Common myeloid progenitor, CD34-positive (primary cell): ENCODE measurements at regions not wholly inside any gene's neighbourhood (a gene's known extent, or its start where the extent isn't known, plus 50 kb on each side); places are given as distances from the start of the nearest gene placed in this dataset.

Experiments
- CTCF ChIA-PET: fragments of 350-600 bp; sonication (Branson Sonifier 250); formaldehyde crosslinking; loops from one replicate; lab custom pipeline; 2021; ENCODE audit warnings: antibody characterized with exemption; lab: Charles Lee
- POLR2A ChIA-PET: fragments of 350-600 bp; sonication (Branson Sonifier 250); formaldehyde crosslinking; loops from one replicate; lab custom pipeline; 2021; ENCODE audit warnings: antibody characterized with exemption; lab: Charles Lee
- DNase-seq, 3 donors: peaks; one replicate each; pipeline versions ENCODE4 v3.0.0 to v3.0.0-alpha.2; 2013
- H3K27ac ChIP-seq, 2 experiments: 1 replicate in 1 of 2; 2 replicates in 1 of 2; pipeline ENCODE4 v1.7.0; 2013; ENCODE audit warnings: inconsistent platforms in 2 of 2, low read length in 2 of 2, mild to moderate bottlenecking in 2 of 2, low read depth in 1 of 2, moderate library complexity in 1 of 2; ENCODE audit not compliant: severe bottlenecking in 2 of 2, insufficient read depth in 1 of 2, poor library complexity in 1 of 2
- H3K27me3 ChIP-seq, 5 experiments: replicated peaks in 2 of 5; 1 replicate in 3 of 5; 2 replicates in 2 of 5; pipeline versions ENCODE4 v1.6.1 to v1.7.0; 2013; ENCODE audit warnings: low read length in 4 of 5, mild to moderate bottlenecking in 2 of 5, moderate library complexity in 2 of 5, inconsistent platforms in 1 of 5; ENCODE audit not compliant: insufficient read depth in 5 of 5, control insufficient read depth in 4 of 5
- H3K36me3 ChIP-seq, 4 experiments: 1 replicate in 2 of 4; 2 replicates in 2 of 4; pipeline versions ENCODE4 v1.6.1 to v1.7.0; 2013; ENCODE audit warnings: low read length in 3 of 4, control low read depth in 1 of 4, mild to moderate bottlenecking in 1 of 4; ENCODE audit not compliant: control insufficient read depth in 4 of 4, insufficient read depth in 4 of 4
- H3K4me1 ChIP-seq, 4 experiments: 1 replicate in 3 of 4; 2 replicates in 1 of 4; pipeline versions ENCODE4 v1.6.1 to v1.7.1; 2013; ENCODE audit warnings: low read length in 3 of 4, mild to moderate bottlenecking in 3 of 4, control low read depth in 1 of 4, inconsistent platforms in 1 of 4, moderate library complexity in 1 of 4; ENCODE audit not compliant: control insufficient read depth in 4 of 4, insufficient read depth in 4 of 4; ENCODE audit errors: control extremely low read depth in 1 of 4
- H3K4me3 ChIP-seq, 7 experiments: 1 replicate in 4 of 7; 2 replicates in 3 of 7; pipeline versions ENCODE4 v1.5.1 to v1.7.0; 2013; ENCODE audit warnings: mild to moderate bottlenecking in 7 of 7, low read length in 6 of 7, moderate library complexity in 6 of 7, inconsistent platforms in 2 of 7, low read depth in 2 of 7, control low read depth in 1 of 7; ENCODE audit not compliant: insufficient read depth in 4 of 7, control insufficient read depth in 1 of 7; ENCODE audit errors: extremely low read depth in 1 of 7
- H3K9me3 ChIP-seq, 5 experiments: 1 replicate in 4 of 5; 2 replicates in 1 of 5; pipeline versions ENCODE4 v1.6.1 to v1.7.1; 2013; ENCODE audit warnings: low read length in 4 of 5, mild to moderate bottlenecking in 2 of 5, inconsistent platforms in 1 of 5, low read depth in 1 of 5, moderate library complexity in 1 of 5; ENCODE audit not compliant: control insufficient read depth in 4 of 5, insufficient read depth in 2 of 5; ENCODE audit errors: control extremely low read depth in 1 of 5
- WGBS: methylation state at CpG from one replicate; pipeline ENCODE4 v1.1.5; 2013; ENCODE audit not compliant: insufficient coverage; 5-methylcytosine and 5-hydroxymethylcytosine counted together

DNA sequence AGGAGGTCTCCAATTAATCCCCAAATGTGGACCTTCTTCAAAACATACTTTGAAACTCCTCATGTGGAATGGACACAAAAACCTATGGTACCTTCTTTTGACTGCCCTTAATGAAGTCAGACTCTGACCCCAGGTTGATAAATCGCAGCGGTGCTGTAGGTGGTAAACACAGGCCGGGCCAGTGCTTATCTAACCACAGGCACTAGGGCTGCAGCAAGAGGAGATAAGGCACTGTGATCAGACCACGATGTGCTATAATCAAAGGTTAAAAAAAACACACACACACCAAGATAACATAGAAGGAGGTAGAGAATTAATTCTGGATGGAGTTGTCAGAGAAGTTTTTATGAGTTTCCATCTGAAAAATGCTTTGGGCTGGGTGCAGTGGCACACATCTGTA lies 52.3 kb upstream of the SIPA1L2 start:
- Histone ChIP-seq H3K36me3 (no peaks in the 10 kb centered on the region), H3K9me3 (no peaks in the 10 kb centered on the region), H3K4me3 (no peak overlapping the region), H3K27ac (no peak overlapping the region), H3K27me3 (no peaks in the 10 kb centered on the region), H3K4me1 (peaks cover 0 to 23% (median 15%) of the 10 kb centered on the region in 4 experiments)
- ChIA-PET CTCF (interaction anchor here (1.2 to 2.4 kb wide), 2 partner anchors 11 kb away, joined by 4 to 8 read pairs; no protein-coding TSS in a partner anchor), POLR2A (no interaction called here)
- DNase-seq: peak in 1 of 3 donors; percentile 31
- no CpG with 5 or more reads among the region's 4 CpGs for WGBS

GRCh38 chr1:232684371-232685105 lies 54.6 kb upstream of the SIPA1L2 start:
- peaks cover 0 to 23% (median 15%) of the 10 kb centered on the region in 4 experiments for H3K4me1 ChIP-seq
- 93% methylated on average over 3 of the region's 3 CpGs for WGBS
- no peaks in the 10 kb centered on the region for H3K36me3 ChIP-seq
- no peaks in the 10 kb centered on the region for H3K9me3 ChIP-seq
- H3K27ac ChIP-seq: no peak overlapping the region
- ChIA-PET POLR2A (interaction anchor here (0.6 kb wide), 1 partner anchor 932 kb away, joined by 3 read pairs; no protein-coding TSS in a partner anchor), CTCF (interaction anchor here (1.7 to 2.4 kb wide), 3 partner anchors 9 to 50 kb away, joined by 4 to 8 read pairs (median 5); no protein-coding TSS in a partner anchor)
- DNase-seq: peak in 2 of 3 donors; percentile 18 to 43
- H3K27me3 ChIP-seq: no peaks in the 10 kb centered on the region
- H3K4me3 ChIP-seq: no peak overlapping the region

- Histone ChIP-seq H3K27me3 (no peaks in the 10 kb centered on the region), H3K27ac (no peak overlapping the region), H3K4me1 (peaks cover 0 to 23% (median 15%) of the 10 kb centered on the region in 4 experiments), H3K4me3 (peak overlapping the region in 1 of 7 experiments; percentile 29), H3K9me3 (no peaks in the 10 kb centered on the region), H3K36me3 (no peaks in the 10 kb centered on the region)
- ChIA-PET CTCF (interaction anchor here (2.3 kb wide), 1 partner anchor 11 kb away, joined by 5 read pairs; no protein-coding TSS in a partner anchor), POLR2A (no interaction called here)
- 33% methylated on average over 3 of the region's 4 CpGs for WGBS
- peak in 1 of 3 donors; percentile 24 for DNase-seq
Observed at GRCh38 chr1:232686346-232686745, 56.4 kb upstream of the SIPA1L2 start.

GRCh38 chr1:232687304-232687703 lies 57.4 kb upstream of the SIPA1L2 start:
- Histone ChIP-seq H3K36me3 (no peaks in the 10 kb centered on the region), H3K4me1 (peaks cover 0 to 21% (median 14%) of the 10 kb centered on the region in 4 experiments), H3K27me3 (no peaks in the 10 kb centered on the region), H3K9me3 (no peaks in the 10 kb centered on the region), H3K4me3 (no peak overlapping the region), H3K27ac (no peak overlapping the region)
- ChIA-PET POLR2A (no interaction called here), CTCF (no interaction called here)
- no peak for DNase-seq
- 98% methylated on average over 6 of the region's 6 CpGs for WGBS

GRCh38 chr1:232687728-232688127 lies 57.8 kb upstream of the SIPA1L2 start:
- H3K27me3 ChIP-seq: no peaks in the 10 kb centered on the region
- 100% methylated on average over 4 of the region's 5 CpGs for WGBS
- H3K9me3 ChIP-seq: no peaks in the 10 kb centered on the region
- POLR2A ChIA-PET: no interaction called here
- no peak overlapping the region for H3K27ac ChIP-seq
- CTCF ChIA-PET: interaction anchor here (1.0 kb wide), 1 partner anchor 51 kb away, joined by 3 read pairs; no protein-coding TSS in a partner anchor
- peaks cover 0 to 21% (median 13%) of the 10 kb centered on the region in 4 experiments for H3K4me1 ChIP-seq
- H3K4me3 ChIP-seq: no peak overlapping the region
- no peak for DNase-seq
- no peaks in the 10 kb centered on the region for H3K36me3 ChIP-seq

DNA sequence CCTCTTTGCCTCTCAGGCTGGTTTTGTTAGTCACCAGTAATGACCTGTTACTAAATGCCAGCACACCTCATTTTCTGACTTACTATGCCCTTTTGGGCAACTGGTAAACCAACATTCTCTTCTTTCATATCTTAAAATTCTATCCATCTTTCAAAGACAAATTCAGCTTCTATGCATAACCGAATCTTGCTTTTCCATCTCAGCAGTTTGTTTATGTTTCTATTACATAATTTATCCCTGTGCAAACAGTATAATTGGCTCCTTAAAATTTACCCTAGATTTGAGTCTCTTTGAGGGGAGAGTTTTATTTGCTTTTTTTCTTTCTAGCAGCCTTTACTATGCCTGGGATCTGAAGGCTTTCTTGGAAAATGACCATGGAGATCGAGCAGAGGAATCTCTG lies 58.5 kb upstream of the SIPA1L2 start:
- peaks cover 0 to 18% (median 11%) of the 10 kb centered on the region in 4 experiments for H3K4me1 ChIP-seq
- CTCF ChIA-PET: interaction anchor here (1.0 kb wide), 1 partner anchor 52 kb away, joined by 3 read pairs; no protein-coding TSS in a partner anchor
- WGBS: 100% methylated on average over 1 of the region's 2 CpGs
- H3K36me3 ChIP-seq: no peaks in the 10 kb centered on the region
- H3K27ac ChIP-seq: no peak overlapping the region
- H3K4me3 ChIP-seq: no peak overlapping the region
- H3K9me3 ChIP-seq: no peaks in the 10 kb centered on the region
- POLR2A ChIA-PET: no interaction called here
- H3K27me3 ChIP-seq: no peaks in the 10 kb centered on the region
- DNase-seq: no peak

DNA sequence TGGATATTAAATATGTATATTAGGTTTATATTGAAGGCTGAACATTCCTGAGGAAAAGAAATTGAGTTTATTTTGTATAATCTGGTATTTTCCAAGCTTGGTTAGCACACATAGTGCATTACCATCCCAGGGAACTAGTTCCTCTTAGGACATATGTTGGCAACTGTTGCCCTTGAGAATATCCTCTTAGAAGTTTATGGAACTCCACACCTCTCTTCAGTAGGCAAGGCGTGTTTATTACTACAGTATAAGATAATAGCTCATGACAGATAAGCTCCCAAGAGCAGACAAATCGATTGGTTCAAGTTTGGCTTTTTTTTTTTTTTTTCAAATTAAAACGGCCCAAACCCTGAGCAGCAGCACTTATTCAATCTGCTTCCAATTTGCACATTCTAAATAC lies 59.8 kb upstream of the SIPA1L2 start:
- Histone ChIP-seq H3K9me3 (no peaks in the 10 kb centered on the region), H3K27ac (no peak overlapping the region), H3K4me1 (peaks cover 0 to 10% (median 7%) of the 10 kb centered on the region in 4 experiments), H3K27me3 (no peaks in the 10 kb centered on the region), H3K4me3 (no peak overlapping the region), H3K36me3 (no peaks in the 10 kb centered on the region)
- DNase-seq: no peak
- CTCF ChIA-PET: interaction anchor here (1.1 kb wide), 1 partner anchor 11 kb away, joined by 3 read pairs; no protein-coding TSS in a partner anchor
- 100% methylated on average over 3 of the region's 3 CpGs for WGBS
- POLR2A ChIA-PET: interaction anchor here (0.6 kb wide), 1 partner anchor 370 kb away, joined by 3 read pairs; no protein-coding TSS in a partner anchor
